ENCODE measurements at regions not wholly inside any gene's neighbourhood (a gene's known extent, or its start where the extent isn't known, plus 50 kb on each side); places are given as distances from the start of the nearest gene placed in this dataset.
"Not testable (repeated sequence)": the region's sequence is repeated elsewhere in the genome, so short reads cannot be mapped to it uniquely, and the experiment has no call there.

DNA sequence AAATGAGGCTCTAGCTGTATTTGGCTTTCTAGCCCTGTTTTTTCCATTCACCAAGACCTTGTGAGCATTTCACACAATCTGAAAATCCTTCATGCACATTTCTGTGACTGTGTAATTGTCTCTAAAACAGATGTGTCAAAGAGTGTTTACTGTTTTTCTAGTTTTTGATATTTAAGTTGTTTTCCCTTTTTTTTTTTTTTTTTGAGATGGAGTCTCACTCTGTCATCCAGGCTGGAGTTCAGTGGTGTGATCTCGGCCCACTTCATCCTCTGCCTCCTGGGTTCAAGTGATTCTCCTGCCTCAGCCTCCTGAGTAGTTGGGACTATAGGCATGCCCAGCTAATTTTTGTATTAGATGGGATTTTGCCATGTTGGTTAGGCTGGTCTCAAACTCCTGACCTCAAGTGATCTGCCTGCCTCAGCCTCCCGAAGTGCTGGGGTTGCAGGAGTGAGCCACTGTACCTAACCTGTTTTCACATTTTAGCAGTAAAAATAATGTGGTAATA lies 242.0 kb downstream of the MYCN start:
- not testable (repeated sequence) for DNase-seq

DNA sequence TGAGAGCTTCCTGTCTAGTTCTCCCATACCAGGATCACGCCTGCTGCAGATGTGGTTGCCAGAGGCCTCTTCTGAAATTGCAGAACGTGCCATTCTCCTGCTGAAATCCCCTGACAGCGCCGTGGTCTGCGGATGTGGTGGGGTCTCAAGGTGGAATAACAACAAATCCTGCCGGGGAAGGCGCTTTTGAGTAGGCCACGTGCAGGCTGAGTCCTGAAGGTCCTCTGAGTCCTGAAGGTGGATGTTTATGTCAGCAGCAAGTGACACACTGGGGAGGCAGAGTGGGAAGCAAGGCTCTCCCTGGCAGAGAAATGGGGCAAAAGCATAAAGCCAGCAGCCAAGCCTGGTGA lies 241.4 kb downstream of the MYCN start:
- no peak for DNase-seq

DNA sequence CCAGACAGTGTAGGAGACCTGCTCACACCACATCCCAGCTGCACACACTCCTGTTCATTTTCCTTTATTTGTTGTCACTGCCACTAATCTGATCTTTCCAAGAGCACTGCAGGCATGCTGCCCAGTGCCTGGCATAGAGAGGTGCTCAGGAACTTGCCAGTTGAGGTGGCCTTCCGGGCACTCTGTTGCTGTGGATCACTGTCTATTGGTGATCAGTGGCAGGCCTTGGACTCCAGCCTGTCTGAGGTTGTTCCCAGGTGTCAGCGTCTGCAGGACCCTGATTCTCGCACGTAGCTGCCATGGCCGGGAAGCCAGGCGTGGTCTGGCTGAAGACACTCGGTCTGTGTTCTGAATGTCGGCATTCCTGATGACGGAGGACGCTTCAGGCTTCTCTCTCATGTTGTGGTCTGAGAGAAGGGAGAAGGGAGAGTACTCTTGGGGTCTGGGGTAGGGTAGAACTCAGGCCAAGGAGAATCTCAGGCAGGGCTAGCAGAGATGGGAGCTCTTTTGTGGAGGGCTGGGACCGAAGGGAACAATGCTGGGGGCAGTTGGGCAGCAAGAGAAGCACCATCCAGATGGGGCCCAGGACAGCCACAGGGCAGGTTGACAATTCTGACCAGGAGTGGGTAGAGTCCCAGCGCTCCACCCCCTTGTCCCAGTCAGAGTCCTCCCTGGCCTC lies 240.9 kb downstream of the MYCN start:
- DNase-seq: no peak

DNA sequence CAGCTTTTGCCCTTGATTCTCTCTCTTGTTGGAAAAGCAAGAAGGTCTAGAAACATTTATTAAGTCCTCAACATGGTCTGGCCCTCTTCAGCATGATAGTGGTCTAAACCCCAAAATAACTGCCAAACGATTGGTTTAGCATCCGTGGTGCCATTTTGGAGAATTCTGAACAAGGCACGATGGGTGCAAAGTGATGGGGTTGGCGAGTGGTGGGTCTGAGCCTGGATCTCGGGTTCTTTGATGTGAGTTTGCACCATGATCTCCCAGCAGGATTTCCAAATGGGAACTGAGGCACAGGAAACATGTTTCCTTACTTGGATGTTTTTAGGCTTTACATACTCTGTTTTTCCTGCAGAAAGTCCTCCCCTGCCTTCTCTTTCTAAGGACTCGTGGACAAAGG lies 240.3 kb downstream of the MYCN start:
- no peak for DNase-seq

DNA sequence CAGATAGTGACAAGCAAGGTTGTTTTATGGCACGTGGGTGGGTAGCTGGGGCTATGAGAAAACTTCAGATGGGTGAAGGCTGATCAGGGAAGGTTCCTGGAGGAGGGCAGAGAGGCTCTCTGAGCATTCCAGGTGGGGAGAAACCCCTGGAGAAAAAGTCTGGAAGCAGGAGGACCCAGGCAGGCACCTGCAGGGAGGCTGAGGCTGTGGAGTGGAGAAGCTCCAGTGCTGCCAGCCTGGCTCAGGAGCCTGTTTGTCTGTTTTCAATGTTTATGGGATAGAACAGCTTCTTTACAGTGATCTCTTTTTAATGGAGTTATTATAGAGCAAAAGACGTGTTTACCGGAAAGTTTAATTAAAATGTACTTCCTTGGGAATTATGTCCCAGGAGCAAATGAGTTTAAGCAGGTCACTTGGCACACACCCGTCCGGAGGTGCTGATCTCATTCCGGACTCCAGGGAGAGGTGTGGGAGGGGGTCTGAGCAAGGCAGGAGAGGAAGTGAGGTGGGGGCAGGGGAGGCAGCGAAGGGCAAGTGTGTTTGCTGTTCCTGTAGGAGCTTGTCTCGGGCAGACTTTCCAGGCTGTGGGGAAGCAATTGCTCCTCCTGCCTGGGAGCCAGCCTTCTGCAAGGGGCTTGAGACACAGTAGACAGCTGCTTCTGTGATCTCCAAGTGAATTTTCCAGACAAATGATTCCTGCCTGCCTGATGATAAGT lies 239.5 kb downstream of the MYCN start:
- no peak for DNase-seq

DNA sequence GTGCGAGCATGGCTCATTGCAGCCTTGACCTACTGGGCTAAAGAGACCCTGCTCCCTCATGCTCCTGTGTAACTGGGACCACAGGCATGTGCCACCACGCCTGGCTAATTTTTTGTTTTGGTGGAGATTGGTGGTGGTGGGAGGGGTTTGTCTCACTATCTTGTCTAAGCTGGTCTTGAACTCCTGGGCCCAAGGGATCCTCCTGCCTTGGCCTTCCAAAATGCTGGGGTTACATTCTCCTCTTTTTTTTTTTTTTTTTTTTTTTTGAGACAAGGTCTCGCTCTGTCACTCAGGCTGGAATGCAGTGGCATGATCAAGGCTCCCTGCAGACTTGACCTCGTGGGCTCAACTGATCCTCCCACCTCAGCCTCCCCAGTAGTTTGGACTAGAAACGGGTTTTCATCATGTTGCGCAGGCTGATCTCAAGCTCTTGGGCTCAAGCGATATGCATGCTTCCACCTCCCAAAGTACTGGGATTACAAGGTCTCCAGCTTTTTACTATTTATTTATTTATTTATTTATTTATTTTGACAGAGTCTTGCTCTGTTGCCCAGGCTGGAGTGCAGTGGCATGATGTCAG lies 238.3 kb downstream of the MYCN start:
- DNase-seq: no peak

DNA sequence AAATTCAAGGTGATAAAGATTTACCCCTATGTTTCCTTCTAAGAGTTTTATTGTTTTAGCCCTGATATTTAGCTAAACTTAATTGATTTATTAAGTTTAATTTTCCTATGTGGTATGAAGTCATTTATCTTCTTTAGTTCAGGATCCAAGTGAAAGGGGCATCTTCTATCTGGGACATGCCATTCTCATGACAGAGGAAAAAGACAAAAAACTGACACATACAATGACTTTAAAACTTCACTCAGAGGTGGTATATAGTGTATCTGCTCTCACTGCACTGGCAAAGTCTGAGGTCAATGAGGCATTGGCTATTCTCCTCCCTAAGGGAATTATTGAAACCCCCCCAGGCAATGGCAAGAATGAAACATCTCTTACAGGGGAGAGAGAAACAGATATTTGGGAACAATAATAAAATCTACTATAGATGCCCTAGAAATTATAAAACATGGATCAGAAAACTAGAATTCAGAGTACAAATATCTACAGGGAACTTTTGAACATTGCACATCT lies 237.4 kb downstream of the MYCN start:
- no peak for DNase-seq

DNA sequence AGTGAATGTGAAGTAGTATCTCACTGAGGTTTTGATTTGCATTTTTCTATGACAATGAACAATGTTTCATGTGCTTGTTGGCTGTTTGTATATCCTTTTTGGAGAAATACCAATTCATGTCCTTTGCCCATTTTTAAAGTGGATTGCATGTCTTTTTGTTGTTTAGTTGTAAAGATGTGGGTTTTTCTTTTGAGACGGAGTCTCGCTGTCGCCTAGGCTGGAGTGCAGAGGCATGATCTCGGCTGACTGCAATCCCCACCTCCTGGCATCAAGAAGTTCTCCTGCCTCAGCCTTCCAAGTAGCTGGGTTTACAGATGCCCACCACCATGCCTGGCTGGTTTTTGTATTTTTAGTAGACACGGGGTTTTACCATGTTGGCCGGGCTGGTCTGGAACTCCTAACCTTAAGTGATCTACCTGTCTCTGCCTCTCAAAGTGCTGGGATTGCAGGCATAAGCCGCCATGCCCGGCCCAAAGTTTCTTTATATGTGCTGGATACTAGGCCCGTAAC lies 236.7 kb downstream of the MYCN start:
- DNase-seq: no peak

DNA sequence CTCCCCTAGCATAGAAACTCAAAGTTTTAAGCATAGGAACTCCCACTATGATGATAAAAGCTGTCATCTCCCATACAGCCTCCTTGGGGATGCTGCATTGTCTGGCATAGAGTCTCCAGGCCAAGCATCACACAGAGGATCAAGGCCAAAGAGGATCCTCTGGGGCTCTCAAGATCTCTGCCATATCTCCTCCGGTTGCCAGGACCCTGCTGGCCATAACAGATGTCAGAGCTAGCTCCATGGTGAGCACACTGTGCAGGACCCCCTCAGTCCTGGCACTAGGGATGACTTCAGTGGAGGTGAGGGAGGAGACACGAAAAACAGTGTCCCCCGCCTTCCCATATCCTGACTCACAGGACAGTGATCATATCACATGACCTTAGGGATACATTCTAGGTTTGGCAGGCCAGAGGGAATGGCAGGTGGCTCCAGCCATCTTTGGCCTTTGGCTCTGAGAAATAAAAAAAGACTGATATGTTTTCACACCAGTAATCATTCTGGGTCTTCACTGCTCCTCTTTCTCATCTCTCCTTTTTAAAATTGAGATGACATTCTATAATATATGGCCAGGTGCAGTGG lies 235.0 kb downstream of the MYCN start:
- no peak for DNase-seq

DNA sequence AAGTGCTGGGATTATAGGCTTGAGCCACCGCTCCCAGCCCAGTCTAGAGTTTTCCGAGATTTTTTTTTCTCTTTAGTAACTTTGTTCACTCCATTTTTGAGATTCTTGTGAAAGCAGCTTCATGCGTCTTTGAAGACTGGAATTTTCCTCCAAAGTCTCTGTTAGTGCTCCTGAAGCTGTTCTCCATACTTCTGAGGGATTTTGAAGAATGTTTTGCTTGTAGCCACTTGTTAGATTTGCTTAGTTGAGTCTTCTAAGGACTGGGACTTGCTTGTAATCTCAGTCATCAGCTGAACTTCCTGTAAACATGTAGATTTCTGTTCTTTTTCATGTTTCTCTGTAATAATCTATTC lies 234.3 kb downstream of the MYCN start:
- DNase-seq: no peak

DNA sequence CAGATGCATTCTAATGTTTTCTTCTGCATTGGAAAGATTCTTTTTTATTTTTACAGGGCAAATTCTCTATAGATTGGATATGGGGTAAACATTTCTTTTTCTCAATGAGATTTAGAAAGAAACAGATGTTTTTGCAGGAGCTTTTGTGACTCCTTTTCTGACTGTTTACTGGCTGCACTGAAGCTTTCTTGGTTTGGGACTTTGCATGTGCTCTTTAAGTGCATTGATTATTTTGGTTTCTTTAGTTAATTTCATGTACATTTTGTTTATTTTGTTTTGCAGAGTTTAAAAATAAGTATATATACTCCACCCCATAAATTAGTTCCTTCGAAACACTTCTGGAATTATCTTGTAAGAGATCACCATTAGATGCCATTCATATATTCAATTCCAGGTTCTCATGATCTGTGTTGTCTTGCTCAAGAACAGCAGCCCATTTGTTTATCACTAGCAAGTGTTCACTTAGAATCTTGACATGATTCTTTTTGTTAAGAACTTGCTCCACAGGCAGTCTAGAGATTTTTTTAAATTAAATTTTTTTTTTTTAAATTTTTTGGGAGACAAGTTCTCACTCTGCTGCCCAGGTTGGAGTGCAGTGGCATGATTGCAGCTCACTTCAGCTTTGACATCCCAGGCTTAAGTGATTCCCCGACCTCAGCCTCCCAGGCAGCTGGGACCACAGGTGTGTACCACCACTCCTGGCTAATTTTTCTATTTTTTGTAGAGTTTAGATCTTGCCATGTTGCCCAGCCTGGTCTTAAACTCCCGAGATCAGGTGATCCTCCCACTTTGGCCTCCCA lies 233.7 kb downstream of the MYCN start:
- no peak for DNase-seq

DNA sequence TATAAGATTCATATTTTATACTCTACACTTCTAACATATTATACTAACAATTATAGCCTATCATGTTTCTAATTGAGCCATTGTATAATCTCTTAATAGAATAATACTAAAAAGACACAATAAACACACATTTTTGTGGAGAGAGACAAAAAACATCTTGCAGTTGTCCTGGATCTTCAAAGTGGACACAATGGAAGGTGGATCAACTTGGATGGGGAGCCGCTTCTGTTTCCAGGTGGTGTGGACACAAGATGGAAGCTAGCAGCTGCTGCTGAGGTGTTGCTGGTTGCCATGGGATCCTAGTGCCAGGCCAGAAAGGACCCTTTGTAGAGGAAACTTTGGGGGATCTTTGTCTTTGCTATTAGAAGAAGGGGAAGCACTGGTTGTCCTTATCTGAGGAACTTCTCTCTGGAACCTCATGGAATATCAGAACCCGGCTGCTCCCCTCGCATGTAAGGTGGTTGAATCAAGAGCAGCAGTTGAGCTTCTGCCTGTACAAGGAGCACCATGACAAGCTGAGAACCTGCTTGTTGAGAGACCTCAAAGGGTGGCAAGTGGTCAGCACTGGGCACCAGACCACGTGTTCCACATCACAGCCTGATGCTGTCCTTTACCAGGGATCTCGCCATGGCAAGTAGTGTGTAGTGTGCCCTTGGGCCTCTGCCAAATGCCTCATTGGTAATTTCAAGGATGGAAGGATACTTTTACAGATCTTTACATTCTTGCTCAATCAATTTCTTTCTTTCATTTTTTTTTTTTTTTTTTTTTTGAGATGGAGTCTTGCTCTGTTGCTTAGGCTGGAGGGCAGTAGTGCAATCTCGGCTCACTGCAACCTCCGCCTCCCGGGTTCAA lies 232.2 kb downstream of the MYCN start:
- no peak for DNase-seq

DNA sequence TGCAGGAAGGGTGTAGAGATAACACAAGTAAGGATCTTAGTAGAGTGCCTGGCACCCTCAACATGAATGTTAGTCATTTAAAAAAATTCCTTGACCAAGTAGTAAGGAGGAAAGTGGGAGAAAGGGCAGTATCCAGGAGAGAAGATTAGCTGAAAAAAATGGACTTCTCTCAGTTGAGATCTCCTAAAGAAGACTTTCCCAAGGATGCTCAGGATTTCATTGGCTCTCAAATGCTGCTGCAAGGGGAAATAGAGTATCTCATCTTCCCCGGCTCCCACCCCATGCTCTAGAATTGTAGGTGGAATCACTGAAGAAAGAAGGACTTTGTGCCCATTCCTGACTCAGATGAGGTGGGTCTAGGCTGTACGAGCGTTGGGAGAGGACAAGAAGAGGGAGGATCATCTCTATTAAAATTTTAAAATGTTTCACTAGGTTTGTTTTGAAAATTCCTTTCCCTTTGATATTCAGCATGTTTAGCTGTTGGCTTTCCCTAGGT lies 231.1 kb downstream of the MYCN start:
- DNase-seq: no peak

DNA sequence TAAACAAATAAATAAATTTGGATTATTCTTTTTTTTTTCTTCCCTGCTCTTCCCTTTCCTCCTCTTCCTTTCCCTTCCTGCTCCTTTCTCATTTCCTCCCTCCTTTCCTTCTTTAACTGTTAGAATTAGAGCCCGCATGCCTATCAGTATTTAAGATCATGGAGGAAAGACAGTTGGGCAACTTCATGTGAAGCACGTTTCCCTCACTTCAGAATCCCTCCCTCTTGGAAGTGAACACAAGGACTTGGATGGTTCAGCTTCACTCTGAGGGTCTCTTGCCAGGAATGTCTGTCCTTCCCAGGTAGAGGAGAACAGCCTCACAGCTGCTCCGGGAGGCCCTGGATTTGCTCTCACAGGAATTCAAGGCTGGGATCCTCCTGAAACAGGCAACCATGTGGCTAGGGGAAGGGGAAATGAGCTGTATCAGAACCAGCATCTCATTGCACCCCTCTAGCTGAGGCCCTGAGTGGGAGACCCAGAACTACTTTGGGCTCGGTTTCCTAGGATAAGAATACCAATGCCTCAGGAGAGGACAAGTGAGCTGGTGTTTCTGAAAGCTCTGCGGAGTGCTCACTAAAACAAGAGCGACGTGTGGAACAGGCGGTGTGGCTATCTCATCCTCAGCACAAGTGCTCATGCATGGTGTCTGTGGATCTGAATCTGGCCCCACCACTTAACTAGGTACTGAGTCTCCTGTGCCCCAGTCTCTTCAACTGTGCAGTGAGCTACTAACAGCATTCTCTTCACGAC lies 230.5 kb downstream of the MYCN start:
- no peak for DNase-seq

DNA sequence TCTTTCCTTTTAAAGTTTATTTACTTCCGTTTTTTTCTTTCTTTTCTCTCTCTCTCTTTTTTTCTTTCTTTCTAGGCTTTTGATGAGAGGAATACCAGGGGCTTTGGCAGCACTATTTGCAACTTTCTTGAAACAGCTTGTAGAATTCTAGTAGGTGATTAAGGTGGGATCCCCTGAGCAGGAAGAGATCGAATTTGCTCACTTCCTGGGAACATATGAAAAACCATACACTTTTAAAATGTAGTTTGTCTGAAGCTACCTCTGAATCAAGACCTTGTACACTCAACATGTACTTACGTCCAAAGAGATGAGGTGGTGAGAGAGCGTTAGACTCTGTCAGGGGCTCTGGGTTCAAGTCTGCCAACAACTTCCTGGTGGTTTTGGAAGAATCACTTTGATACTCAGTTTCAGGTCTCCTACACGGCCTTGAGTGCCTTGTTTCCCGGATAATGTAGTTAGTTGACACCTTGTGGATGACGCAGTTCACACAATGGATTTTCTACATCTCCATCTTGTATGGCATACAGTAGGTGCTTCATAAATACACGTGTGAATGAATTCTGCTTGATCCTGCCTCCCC lies 229.1 kb downstream of the MYCN start:
- DNase-seq: no peak

DNA sequence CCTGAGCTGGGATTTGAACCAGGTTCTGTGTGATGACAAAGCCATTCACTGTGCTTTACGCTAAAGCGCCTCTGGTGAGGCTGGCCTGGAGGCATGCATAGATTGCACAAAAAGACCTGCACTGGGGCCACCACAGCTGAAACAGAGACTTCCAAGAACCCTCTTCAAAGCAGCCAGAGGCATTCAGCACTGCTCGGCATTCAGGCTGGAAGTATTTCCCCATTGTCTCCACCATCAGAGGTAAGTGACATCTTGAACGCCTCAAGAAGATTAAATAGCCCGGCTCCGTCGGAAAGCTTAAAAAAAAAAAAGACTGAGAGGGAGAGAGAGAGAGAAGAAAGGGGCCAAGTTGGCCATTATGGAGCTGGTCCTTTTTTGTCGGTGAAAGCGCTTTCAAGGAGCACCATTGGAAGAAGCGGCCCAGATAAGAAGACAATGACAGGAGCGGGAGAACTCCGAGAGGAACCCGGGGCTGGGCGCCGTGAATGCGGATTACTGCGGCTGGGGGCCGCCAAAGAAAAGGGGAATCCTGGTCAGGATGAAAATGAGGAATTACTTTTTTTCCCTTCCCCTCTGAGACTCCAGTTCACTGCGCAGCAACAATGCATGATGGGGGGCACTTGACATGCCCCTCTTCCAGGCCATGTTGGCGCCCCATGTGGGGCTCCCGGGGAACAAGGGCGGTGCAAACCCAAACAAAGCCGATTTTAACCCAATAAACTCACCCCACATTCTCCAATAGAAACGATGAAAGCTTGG lies 228.3 kb downstream of the MYCN start:
- no peak for DNase-seq

DNA sequence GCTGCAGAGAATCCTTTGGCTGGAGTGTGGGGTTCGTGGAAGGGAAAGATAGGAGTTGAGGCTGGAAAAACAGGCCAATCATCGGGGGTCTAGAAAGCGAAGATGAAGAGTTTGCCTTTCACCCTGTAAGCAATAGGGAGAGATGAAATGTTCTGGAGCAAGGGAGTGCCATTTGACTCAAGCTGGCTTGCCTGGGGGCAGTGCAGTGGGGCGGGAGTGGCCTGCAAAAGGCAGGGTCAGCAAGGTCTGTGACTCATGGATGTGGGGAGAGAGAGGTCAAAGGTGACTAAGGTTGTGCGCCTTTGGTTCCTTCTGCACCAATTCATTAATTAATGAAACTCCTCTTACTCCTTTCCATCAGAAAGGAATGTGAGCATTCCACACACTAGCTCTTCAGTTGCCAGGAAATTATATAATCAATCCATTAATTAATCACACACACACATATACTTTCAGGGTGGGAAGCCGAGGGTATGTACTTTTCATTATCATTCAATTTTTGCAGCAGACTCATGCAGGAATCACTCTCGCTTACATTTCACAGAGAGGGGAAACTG lies 227.6 kb downstream of the MYCN start:
- no peak for DNase-seq

DNA sequence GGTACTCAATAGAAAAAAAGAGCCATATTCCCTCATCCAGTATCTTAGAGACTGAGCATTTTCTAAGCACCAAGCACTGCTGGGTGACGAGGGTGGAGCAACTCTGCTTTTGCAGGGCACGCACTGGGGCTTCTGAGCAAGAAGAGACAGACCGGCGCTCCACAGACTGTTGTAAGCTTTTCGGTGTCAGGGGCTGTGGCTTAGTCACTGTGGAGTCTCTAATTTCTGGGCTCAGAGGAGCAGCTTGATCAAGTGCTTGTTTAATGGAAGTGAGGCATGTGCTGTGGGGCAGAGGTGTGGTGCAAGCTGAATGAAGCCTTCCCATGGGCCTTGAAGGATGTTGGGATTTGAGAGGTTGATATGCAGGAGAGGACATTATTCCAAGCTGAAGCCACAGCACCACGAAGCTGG lies 227.1 kb downstream of the MYCN start:
- DNase-seq: no peak

DNA sequence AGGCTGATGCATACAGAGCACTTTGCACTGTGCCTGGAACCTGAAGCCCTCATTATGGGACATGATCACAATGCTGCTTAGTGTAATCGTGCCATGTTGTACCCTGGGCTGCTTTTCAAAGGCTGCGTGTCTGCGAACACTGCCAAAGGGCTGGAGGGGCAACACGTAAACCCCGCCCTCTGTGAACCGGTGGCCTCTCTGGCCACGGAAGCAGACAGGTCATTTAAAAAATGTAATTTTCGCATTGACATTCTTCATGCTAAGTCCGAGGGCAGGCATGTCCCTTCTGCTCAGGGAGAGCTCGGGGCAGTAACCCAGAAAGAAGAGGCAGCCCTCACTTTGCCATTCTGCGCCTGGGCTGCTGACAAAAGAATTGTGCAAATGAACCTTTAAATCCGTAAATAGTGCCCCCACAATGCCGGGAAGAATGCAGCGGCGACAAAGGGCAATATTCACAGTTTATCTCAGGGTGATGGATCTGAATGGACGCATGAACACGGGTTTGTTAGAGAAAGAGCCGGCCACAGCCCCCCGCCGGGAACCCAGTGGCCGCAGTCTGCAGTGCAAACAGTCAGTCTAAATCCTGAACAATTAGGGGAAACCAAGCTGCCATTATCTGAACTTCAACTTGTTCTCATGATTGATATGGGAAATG lies 226.1 kb downstream of the MYCN start:
- no peak for DNase-seq
